H1 (cell line): ENCODE measurements at regions not wholly inside any gene's neighbourhood (a gene's known extent, or its start where the extent isn't known, plus 50 kb on each side); places are given as distances from the start of the nearest gene placed in this dataset.

Experiments
- CTCF ChIA-PET: fragments of 300-600 bp; sonication (Branson Sonifier 250); formaldehyde crosslinking; loops from one replicate; lab custom pipeline; 2021; ENCODE audit not compliant: partially characterized antibody; lab: Charles Lee
- POLR2A ChIA-PET: fragments of 300-600 bp; sonication (Branson Sonifier 250); formaldehyde crosslinking; loops from one replicate; lab custom pipeline; 2021; ENCODE audit warnings: inconsistent platforms; ENCODE audit not compliant: partially characterized antibody; lab: Charles Lee
- DNase-seq, 2 experiments: peaks; one replicate each; pipeline versions ENCODE4 v3.0.0 to v3.0.0-alpha.2; 2010 to 2022; ENCODE audit warnings: low spot score in 2 of 2, low read depth in 1 of 2, mixed read lengths in 1 of 2
- FAIRE-seq: peaks from 2 replicates; lab custom pipeline; 2011; peaks lifted over from hg19 to GRCh38; lab: Jason Lieb, UNC
- H2AFZ ChIP-seq: 2 replicates; pipeline ENCODE4 v1.8.1; 2012; ENCODE audit warnings: low read length, inconsistent platforms
- H2AK5ac ChIP-seq: 2 replicates; pipeline ENCODE4 v1.6.1; 2013; ENCODE audit warnings: low read depth, low read length
- H2BK120ac ChIP-seq: replicated peaks from 2 replicates; pipeline ENCODE3; 2013; ENCODE audit warnings: low read depth, low read length, inconsistent platforms
- H2BK12ac ChIP-seq: 2 replicates; pipeline ENCODE4 v1.6.1; 2013; ENCODE audit warnings: low read depth, low read length
- H2BK15ac ChIP-seq: 2 replicates; pipeline ENCODE4 v1.6.1; 2013; ENCODE audit warnings: low read length
- H2BK20ac ChIP-seq: 2 replicates; pipeline ENCODE4 v1.6.1; 2013; ENCODE audit warnings: low read length
- H2BK5ac ChIP-seq: 2 replicates; pipeline ENCODE4 v1.6.1; 2013; ENCODE audit warnings: low read depth, low read length
- H3K14ac ChIP-seq: 2 replicates; pipeline ENCODE4 v1.6.1; 2013; ENCODE audit warnings: inconsistent platforms; ENCODE audit not compliant: insufficient read length
- H3K18ac ChIP-seq: 2 replicates; pipeline ENCODE4 v1.6.1; 2013; ENCODE audit warnings: low read length; ENCODE audit errors: extremely low read depth
- H3K23ac ChIP-seq: 2 replicates; pipeline ENCODE4 v1.6.1; 2013; ENCODE audit warnings: inconsistent platforms; ENCODE audit not compliant: insufficient read length
- H3K23me2 ChIP-seq: 2 replicates; pipeline ENCODE4 v1.6.1; 2013; ENCODE audit warnings: low read depth, low read length
- H3K27ac ChIP-seq: 2 replicates; pipeline ENCODE4 v1.6.1; 2011; ENCODE audit warnings: low read depth, low read length, inconsistent platforms
- H3K27me3 ChIP-seq, 4 experiments: replicated peaks in 1 of 4; 1 replicate in 1 of 4; 2 replicates in 3 of 4; pipeline versions ENCODE4 v1.6.1 to v1.8.1; 2011 to 2013; ENCODE audit warnings: low read length in 3 of 4, mild to moderate bottlenecking in 3 of 4, inconsistent platforms in 2 of 4, mixed read lengths in 2 of 4, moderate library complexity in 1 of 4; ENCODE audit not compliant: control insufficient read depth in 3 of 4, insufficient read depth in 3 of 4; ENCODE audit errors: extremely low read depth in 1 of 4
- H3K36me3 ChIP-seq, 4 experiments: 2 replicates each; pipeline versions ENCODE4 v1.6.1 to v1.8.1; 2011 to 2013; ENCODE audit warnings: mild to moderate bottlenecking in 4 of 4, low read length in 3 of 4, moderate library complexity in 2 of 4, control low read depth in 1 of 4, inconsistent platforms in 1 of 4; ENCODE audit not compliant: insufficient read depth in 4 of 4, control insufficient read depth in 2 of 4
- H3K4ac ChIP-seq: replicated peaks from 2 replicates; pipeline ENCODE3; 2013; ENCODE audit warnings: low read length, low read depth, mixed read lengths, inconsistent platforms; ENCODE audit not compliant: insufficient read length
- H3K4me1 ChIP-seq, 4 experiments: replicated peaks in 1 of 4; 1 replicate in 1 of 4; 2 replicates in 3 of 4; pipeline versions ENCODE4 v1.6.1 to v1.8.1; 2011 to 2013; ENCODE audit warnings: low read length in 3 of 4, inconsistent platforms in 2 of 4, mixed read lengths in 1 of 4; ENCODE audit not compliant: insufficient read depth in 4 of 4, control insufficient read depth in 3 of 4
- H3K4me2 ChIP-seq, 2 experiments: 2 replicates each; pipeline versions ENCODE4 v1.6.1 to v1.8.1; 2011 to 2013; ENCODE audit warnings: low read depth in 2 of 2, low read length in 2 of 2, control low read depth in 1 of 2, inconsistent platforms in 1 of 2, mild to moderate bottlenecking in 1 of 2; ENCODE audit not compliant: insufficient read depth in 1 of 2
- H3K4me3 ChIP-seq, 4 experiments: fragments of 200-600, 300-600 bp in 1 of 4; sonication (generic), shearing (Covaris generic), sonication (Bioruptor Twin) in 1 of 4; 2 replicates each; pipeline versions ENCODE4 v1.5.1 to v1.8.1; 2011 to 2016; ENCODE audit warnings: low read length in 4 of 4, low read depth in 3 of 4, control low read depth in 2 of 4, inconsistent platforms in 2 of 4, mild to moderate bottlenecking in 2 of 4, mixed read lengths in 1 of 4, moderate library complexity in 1 of 4; ENCODE audit not compliant: insufficient read depth in 2 of 4; ENCODE audit errors: extremely low read depth in 1 of 4
- H3K56ac ChIP-seq: replicated peaks from 2 replicates; pipeline ENCODE3; 2013; ENCODE audit warnings: low read depth, mild to moderate bottlenecking, mixed read lengths, low read length, inconsistent platforms; ENCODE audit not compliant: insufficient read length
- H3K79me1 ChIP-seq: 2 replicates; pipeline ENCODE4 v1.6.1; 2013; ENCODE audit warnings: low read depth, low read length, control low read depth
- H3K79me2 ChIP-seq, 2 experiments: 2 replicates each; pipeline versions ENCODE4 v1.6.1 to v1.8.1; 2012 to 2013; ENCODE audit warnings: low read length in 2 of 2, mild to moderate bottlenecking in 2 of 2, inconsistent platforms in 1 of 2; ENCODE audit not compliant: insufficient read depth in 2 of 2, control insufficient read depth in 1 of 2
- H3K9ac ChIP-seq, 4 experiments: replicated peaks in 1 of 4; 1 replicate in 1 of 4; 2 replicates in 3 of 4; pipeline versions ENCODE4 v1.6.1 to v1.8.1; 2011 to 2013; ENCODE audit warnings: low read depth in 3 of 4, low read length in 3 of 4, control low read depth in 2 of 4, mild to moderate bottlenecking in 2 of 4, moderate library complexity in 2 of 4, inconsistent platforms in 1 of 4; ENCODE audit errors: extremely low read depth in 1 of 4
- H3K9me3 ChIP-seq, 2 experiments: 2 replicates each; pipeline versions ENCODE4 v1.6.1 to v1.8.1; 2012 to 2013; ENCODE audit warnings: mild to moderate bottlenecking in 2 of 2, moderate library complexity in 2 of 2, control low read depth in 1 of 2, inconsistent platforms in 1 of 2, low read depth in 1 of 2, low read length in 1 of 2, mixed read lengths in 1 of 2; ENCODE audit not compliant: insufficient read depth in 2 of 2
- H4K20me1 ChIP-seq, 2 experiments: replicated peaks in 1 of 2; 2 replicates each; pipeline versions ENCODE3 to v1.8.1; 2011 to 2013; ENCODE audit warnings: inconsistent platforms in 2 of 2, low read length in 2 of 2, mild to moderate bottlenecking in 1 of 2; ENCODE audit not compliant: insufficient read depth in 2 of 2, control insufficient read depth in 1 of 2
- H4K5ac ChIP-seq: 2 replicates; pipeline ENCODE4 v1.6.1; 2013; ENCODE audit warnings: low read length, low read depth, mixed read lengths, inconsistent platforms; ENCODE audit not compliant: insufficient read length
- H4K8ac ChIP-seq: 2 replicates; pipeline ENCODE4 v1.8.0; 2013; ENCODE audit warnings: mild to moderate bottlenecking, moderate library complexity, low read length, inconsistent platforms; ENCODE audit not compliant: insufficient read depth; ENCODE audit errors: extremely low read depth
- H4K91ac ChIP-seq: replicated peaks from 2 replicates; pipeline ENCODE3; 2013; ENCODE audit warnings: low read length, mixed read lengths, inconsistent platforms; ENCODE audit not compliant: insufficient read length
- BRCA1 ChIP-seq: IDR thresholded peaks from 2 replicates; pipeline ENCODE4 v1.6.1; 2012; ENCODE audit warnings: low read depth, low read length, improper control_type of control experiment
- CBX5 ChIP-seq: fragments of 300-800, 300-1000 bp; sonication (generic); IDR thresholded peaks from 2 replicates; pipeline ENCODE4 v1.7.1; 2016; ENCODE audit warnings: antibody characterized with exemption, low read length, low read depth
- CEBPB ChIP-seq: IDR thresholded peaks from 2 replicates; pipeline ENCODE4 v1.6.1; 2012; ENCODE audit warnings: low read depth, low read length
- CHD1 ChIP-seq: IDR thresholded peaks from 2 replicates; pipeline ENCODE4 v1.6.1; 2012; ENCODE audit warnings: low read depth, low read length, improper control_type of control experiment
- EP300 ChIP-seq, 2 experiments: IDR thresholded peaks; 1 replicate in 1 of 2; 2 replicates in 1 of 2; pipeline ENCODE4 v1.6.1; 2011 to 2012; ENCODE audit warnings: low read depth in 2 of 2, low read length in 2 of 2, mild to moderate bottlenecking in 2 of 2, borderline replicate concordance in 1 of 2, inconsistent platforms in 1 of 2, moderate library complexity in 1 of 2
- EZH2 ChIP-seq: fragments of 200-600 bp; sonication (generic); IDR thresholded peaks from 2 replicates; pipeline ENCODE4 v1.7.1; 2012; ENCODE audit warnings: low read depth, mild to moderate bottlenecking, moderate library complexity, low read length, inconsistent platforms; ENCODE audit not compliant: severe bottlenecking
- JUND ChIP-seq: IDR thresholded peaks from 2 replicates; pipeline ENCODE4 v1.6.1; 2011; ENCODE audit warnings: mild to moderate bottlenecking, improper control_type of control experiment, low read length
- NRF1 ChIP-seq: IDR thresholded peaks from 2 replicates; pipeline ENCODE4 v1.6.1; 2011; ENCODE audit warnings: mild to moderate bottlenecking, low read depth, low read length, improper control_type of control experiment
- POLR2AphosphoS5 ChIP-seq: IDR thresholded peaks from 2 replicates; pipeline ENCODE4 v1.6.1; 2011; ENCODE audit warnings: low read depth, low read length
- POU5F1 ChIP-seq: IDR thresholded peaks from 2 replicates; pipeline ENCODE4 v1.6.1; 2011; ENCODE audit warnings: low read depth, mild to moderate bottlenecking, low read length, moderate library complexity
- RNF2 ChIP-seq: fragments of 200-900, 300-1000 bp; sonication (generic); IDR thresholded peaks from 2 replicates; pipeline ENCODE4 v1.7.1; 2016; ENCODE audit warnings: borderline replicate concordance, low read depth, mild to moderate bottlenecking, antibody characterized with exemption, low read length; ENCODE audit not compliant: poor library complexity, severe bottlenecking; ENCODE audit errors: missing control alignments
- SIN3A ChIP-seq, 2 experiments: IDR thresholded peaks in 1 of 2; conservative IDR thresholded peaks in 1 of 2; 2 replicates each; pipeline ENCODE4 v1.6.1; 2011 to 2012; ENCODE audit warnings: low read length in 2 of 2, improper control_type of control experiment in 1 of 2, low read depth in 1 of 2, mild to moderate bottlenecking in 1 of 2
- SP1 ChIP-seq: IDR thresholded peaks from 2 replicates; pipeline ENCODE4 v1.6.1; 2011; ENCODE audit warnings: low read depth, low read length
- SP4 ChIP-seq: IDR thresholded peaks from 2 replicates; pipeline ENCODE4 v1.6.1; 2012; ENCODE audit warnings: low read length, inconsistent platforms
- WGBS, 2 experiments: shearing (Covaris generic) in 1 of 2; methylation state at CpG; one replicate each; pipeline versions ENCODE4 v1.1.6 to v1.1.7; 2013 to 2015; ENCODE audit warnings: low lambda C conversion rate in 2 of 2, mixed read lengths in 2 of 2, inconsistent platforms in 1 of 2, low coverage in 1 of 2, missing lambda C conversion rate in 1 of 2; ENCODE audit not compliant: insufficient replicate concordance in 2 of 2, insufficient coverage in 1 of 2, insufficient read length in 1 of 2; ENCODE audit errors: extremely low coverage in 1 of 2, missing lambda C conversion rate in 1 of 2; 5-methylcytosine and 5-hydroxymethylcytosine counted together

GRCh38 chr14:47966076-47966810 is 290.8 kb upstream of the MDGA2 start:
- H3K18ac ChIP-seq: no peak overlapping the region
- H4K91ac ChIP-seq: no peak overlapping the region
- H3K23ac ChIP-seq: no peak overlapping the region
- no peak for DNase-seq
- H3K79me2 ChIP-seq: no peaks in the 10 kb centered on the region
- H3K27me3 ChIP-seq: no peaks in the 10 kb centered on the region
- no peak overlapping the region for H2BK15ac ChIP-seq
- H2AK5ac ChIP-seq: no peak overlapping the region
- H2AFZ ChIP-seq: no peak overlapping the region
- H3K4me1 ChIP-seq: peaks cover 0 to 3% (median 0%) of the 10 kb centered on the region in 4 experiments; a peak in 3 of 7 replicates
- H4K20me1 ChIP-seq: no peaks in the 10 kb centered on the region
- CTCF ChIA-PET: interaction anchor here (1.2 kb wide), 1 partner anchor 48 kb away, joined by 3 read pairs; no protein-coding TSS in a partner anchor
- 89% methylated on average over 2 of the region's 2 CpGs; no CpG with 5 or more reads in 1 of the 2 experiments for WGBS, 2 experiments
- FAIRE-seq: no peak
- no peak overlapping the region for H3K4me3 ChIP-seq
- no peaks in the 10 kb centered on the region for H3K9me3 ChIP-seq
- no peak overlapping the region for H3K9ac ChIP-seq
- no peak overlapping the region for H4K8ac ChIP-seq
- no peaks in the 10 kb centered on the region for H3K36me3 ChIP-seq
- H3K79me1 ChIP-seq: no peaks in the 10 kb centered on the region
- no peak overlapping the region for H2BK5ac ChIP-seq
- no peak overlapping the region for H2BK12ac ChIP-seq
- no peak overlapping the region for H2BK20ac ChIP-seq
- POLR2A ChIA-PET: no interaction called here
- H4K5ac ChIP-seq: no peak overlapping the region
- H2BK120ac ChIP-seq: no peak overlapping the region
- no peak overlapping the region for H3K27ac ChIP-seq
- H3K4ac ChIP-seq: no peak overlapping the region
- no peak overlapping the region for H3K56ac ChIP-seq
- no peaks in the 10 kb centered on the region for H3K23me2 ChIP-seq
- H3K14ac ChIP-seq: no peak overlapping the region
- H3K4me2 ChIP-seq: no peak overlapping the region
- TF ChIP-seq POLR2AphosphoS5 (no peak), CEBPB (no peak), NRF1 (no peak), EZH2 (no peak), EP300 (IDR thresholded peaks at IDR 0.05; ENCODE audit: borderline replicate concordance in 1 of 2, low read depth in 2 of 2, low read length in 2 of 2) (no peak), JUND (no peak), SIN3A (conservative IDR thresholded peaks at IDR 0.05 in 1 of 2, IDR thresholded peaks at IDR 0.05 in 1 of 2; ENCODE audit: low read depth in 1 of 2, low read length in 2 of 2) (no peak), SP1 (no peak), CHD1 (no peak), POU5F1 (no peak), SP4 (no peak), CBX5 (no peak), RNF2 (no peak), BRCA1 (no peak)
